ENCODE measurements at regions not wholly inside any gene's neighbourhood (a gene's known extent, or its start where the extent isn't known, plus 50 kb on each side); places are given as distances from the start of the nearest gene placed in this dataset.

DNA sequence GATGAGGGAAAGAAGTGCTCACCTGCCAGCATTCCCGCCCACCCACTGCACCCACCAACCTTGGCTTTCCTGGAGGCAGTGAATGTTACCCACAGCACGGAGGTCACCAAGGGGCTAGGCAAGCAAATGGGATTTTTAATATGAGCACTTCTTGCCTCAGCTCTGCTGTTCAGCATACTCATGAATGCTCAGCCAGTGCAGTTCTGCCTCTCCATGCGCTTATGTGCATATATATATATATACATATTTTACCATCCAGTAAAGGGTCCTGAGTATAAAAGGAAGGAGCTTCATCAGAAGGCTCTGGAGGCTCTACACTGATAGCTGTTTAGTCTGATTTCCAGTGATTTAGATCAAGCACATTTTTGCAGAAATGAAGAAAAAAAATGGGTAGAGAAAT, 366.9 kb downstream of the SIPA1L2 start:
- DNase-seq (no peak), ATAC-seq (no peak)
- H3F3A ChIP-seq (ENCODE audit: low read length, unreplicated experiment) = no peaks in the 10 kb centered on the region
- peaks cover 9% of the 10 kb centered on the region; the same call in 1 of the 2 replicates for H3K4me1 ChIP-seq (ENCODE audit: insufficient read depth, low read length)
- no peak overlapping the region for H3K4me3 ChIP-seq (ENCODE audit: low read length)
- ChIA-PET POLR2A (ENCODE audit: unreplicated experiment) (no interaction called here), CTCF (no interaction called here)
- H3K4me2 ChIP-seq (ENCODE audit: low read length) = no peak overlapping the region
- intact Hi-C loops (cut with micrococcal nuclease) = no loop called here
- no peaks in the 10 kb centered on the region for H3K9me2 ChIP-seq (replicated peaks; ENCODE audit: low read length)
- no peak overlapping the region for H3K27ac ChIP-seq (ENCODE audit: low read length)
- no TSS peak for BruUV-seq (replicated peaks)
- no peaks in the 10 kb centered on the region for H4K20me1 ChIP-seq (ENCODE audit: low read length)
- no peaks in the 10 kb centered on the region for H3K9me3 ChIP-seq (ENCODE audit: low read length)
- H3K79me2 ChIP-seq (ENCODE audit: low read length) = no peaks in the 10 kb centered on the region
- TF ChIP-seq EZH2phosphoT487 (IDR thresholded peaks at IDR 0.05; ENCODE audit: borderline replicate concordance, low read length) = no peak
- no peak for TF ChIP-seq CTCF (conservative IDR thresholded peaks at IDR 0.05; ENCODE audit: low read depth, low read length)
- TF ChIP-seq EZH2 (IDR thresholded peaks at IDR 0.05; ENCODE audit: low read length, unreplicated experiment) = no peak
- no peaks in the 10 kb centered on the region for H3K27me3 ChIP-seq (ENCODE audit: low read length)
- H3K9ac ChIP-seq (ENCODE audit: low read length) = no peak overlapping the region
- no peaks in the 10 kb centered on the region for H3K36me3 ChIP-seq (ENCODE audit: low read depth, low read length)
- H2AFZ ChIP-seq (ENCODE audit: low read length) = no peak overlapping the region

DNA sequence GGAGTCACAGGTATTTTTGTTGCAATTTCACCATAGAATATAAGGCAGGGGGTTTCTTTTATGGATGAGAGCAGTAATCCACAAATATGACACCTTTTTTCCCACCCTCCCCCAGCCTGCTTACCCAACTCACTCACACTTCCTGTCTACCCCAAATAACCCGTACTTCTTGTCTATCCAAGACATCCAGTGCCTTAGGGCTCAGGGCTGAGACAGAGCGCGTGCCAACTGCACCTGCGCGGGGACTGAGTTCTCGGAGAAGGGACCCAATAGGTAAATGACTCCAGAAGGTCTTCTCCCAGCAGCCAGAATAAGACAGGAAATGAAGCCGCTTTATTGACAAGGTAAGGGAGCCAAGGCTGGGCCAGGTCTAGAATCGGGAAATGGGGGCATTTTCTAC, 369.1 kb downstream of the SIPA1L2 start:
- no peaks in the 10 kb centered on the region for H3K27me3 ChIP-seq (ENCODE audit: low read length)
- no peak overlapping the region for H3K27ac ChIP-seq (ENCODE audit: low read length)
- ChIA-PET POLR2A (ENCODE audit: unreplicated experiment) (no interaction called here), CTCF (no interaction called here)
- no peaks in the 10 kb centered on the region for H3F3A ChIP-seq (ENCODE audit: low read length, unreplicated experiment)
- H3K36me3 ChIP-seq (ENCODE audit: low read depth, low read length) = no peaks in the 10 kb centered on the region
- intact Hi-C loops (cut with micrococcal nuclease) = no loop called here
- H3K4me3 ChIP-seq (ENCODE audit: low read length) = no peak overlapping the region
- H3K4me1 ChIP-seq (ENCODE audit: insufficient read depth, low read length) = peaks cover 18% of the 10 kb centered on the region
- TF ChIP-seq EZH2 (IDR thresholded peaks at IDR 0.05; ENCODE audit: low read length, unreplicated experiment) (no peak), CTCF (conservative IDR thresholded peaks at IDR 0.05; ENCODE audit: low read depth, low read length) (no peak), EZH2phosphoT487 (IDR thresholded peaks at IDR 0.05; ENCODE audit: borderline replicate concordance, low read length) (no peak)
- H3K4me2 ChIP-seq (ENCODE audit: low read length) = peak overlapping the region; percentile 26
- no TSS peak for BruUV-seq (replicated peaks)
- no peak overlapping the region for H3K9ac ChIP-seq (ENCODE audit: low read length)
- DNase-seq (peak; percentile 64), ATAC-seq (peak; percentile 50)
- no peaks in the 10 kb centered on the region for H3K9me2 ChIP-seq (replicated peaks; ENCODE audit: low read length)
- peak overlapping the region; percentile 51 for H2AFZ ChIP-seq (ENCODE audit: low read length)
- H3K9me3 ChIP-seq (ENCODE audit: low read length) = no peaks in the 10 kb centered on the region
- H4K20me1 ChIP-seq (ENCODE audit: low read length) = no peaks in the 10 kb centered on the region
- H3K79me2 ChIP-seq (ENCODE audit: low read length) = no peaks in the 10 kb centered on the region

DNA sequence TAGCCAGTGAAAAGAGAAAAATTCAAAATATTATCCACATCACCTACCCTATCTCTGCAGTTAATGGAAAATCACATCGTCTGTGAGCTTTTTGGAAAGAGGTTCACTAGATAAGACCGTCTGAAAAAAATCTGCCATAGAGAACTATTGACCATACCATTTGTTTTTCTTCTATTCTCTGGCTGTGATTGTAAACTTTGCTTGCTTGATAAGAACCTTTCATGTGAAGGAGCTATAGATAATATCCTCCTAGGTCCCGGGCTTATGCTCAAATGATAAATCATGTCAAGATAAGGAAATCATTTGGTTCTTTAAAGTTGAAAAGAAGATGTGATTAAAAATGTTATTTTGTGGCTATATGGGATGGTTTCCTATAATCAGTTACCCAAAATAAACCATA, 369.9 kb downstream of the SIPA1L2 start:
- H3K4me3 ChIP-seq (ENCODE audit: low read length) = no peak overlapping the region
- ChIA-PET POLR2A (ENCODE audit: unreplicated experiment) (interaction anchor here (0.6 kb wide), 1 partner anchor 33 kb away, joined by 3 read pairs; no protein-coding TSS in a partner anchor), CTCF (interaction anchor here (0.6 kb wide), 1 partner anchor 47 kb away, joined by 9 read pairs; no protein-coding TSS in a partner anchor)
- TF ChIP-seq CTCF (conservative IDR thresholded peaks at IDR 0.05; ENCODE audit: low read depth, low read length) (no peak), EZH2phosphoT487 (IDR thresholded peaks at IDR 0.05; ENCODE audit: borderline replicate concordance, low read length) (no peak), EZH2 (IDR thresholded peaks at IDR 0.05; ENCODE audit: low read length, unreplicated experiment) (no peak)
- no peaks in the 10 kb centered on the region for H3F3A ChIP-seq (ENCODE audit: low read length, unreplicated experiment)
- ATAC-seq (no peak), DNase-seq (no peak)
- no peaks in the 10 kb centered on the region for H3K9me3 ChIP-seq (ENCODE audit: low read length)
- BruUV-seq (replicated peaks) = no TSS peak
- H3K79me2 ChIP-seq (ENCODE audit: low read length) = no peaks in the 10 kb centered on the region
- no peaks in the 10 kb centered on the region for H4K20me1 ChIP-seq (ENCODE audit: low read length)
- peaks cover 18% of the 10 kb centered on the region for H3K4me1 ChIP-seq (ENCODE audit: insufficient read depth, low read length)
- H3K36me3 ChIP-seq (ENCODE audit: low read depth, low read length) = no peaks in the 10 kb centered on the region
- H3K9ac ChIP-seq (ENCODE audit: low read length) = no peak overlapping the region
- no peak overlapping the region for H2AFZ ChIP-seq (ENCODE audit: low read length)
- H3K27ac ChIP-seq (ENCODE audit: low read length) = no peak overlapping the region
- no peaks in the 10 kb centered on the region for H3K9me2 ChIP-seq (replicated peaks; ENCODE audit: low read length)
- intact Hi-C loops (cut with micrococcal nuclease) = no loop called here
- H3K4me2 ChIP-seq (ENCODE audit: low read length) = no peak overlapping the region
- H3K27me3 ChIP-seq (ENCODE audit: low read length) = no peaks in the 10 kb centered on the region

Measured in PC-3 (cell line).